ENCODE measurements at regions not wholly inside any gene's neighbourhood (a gene's known extent, or its start where the extent isn't known, plus 50 kb on each side); places are given as distances from the start of the nearest gene placed in this dataset.

DNA sequence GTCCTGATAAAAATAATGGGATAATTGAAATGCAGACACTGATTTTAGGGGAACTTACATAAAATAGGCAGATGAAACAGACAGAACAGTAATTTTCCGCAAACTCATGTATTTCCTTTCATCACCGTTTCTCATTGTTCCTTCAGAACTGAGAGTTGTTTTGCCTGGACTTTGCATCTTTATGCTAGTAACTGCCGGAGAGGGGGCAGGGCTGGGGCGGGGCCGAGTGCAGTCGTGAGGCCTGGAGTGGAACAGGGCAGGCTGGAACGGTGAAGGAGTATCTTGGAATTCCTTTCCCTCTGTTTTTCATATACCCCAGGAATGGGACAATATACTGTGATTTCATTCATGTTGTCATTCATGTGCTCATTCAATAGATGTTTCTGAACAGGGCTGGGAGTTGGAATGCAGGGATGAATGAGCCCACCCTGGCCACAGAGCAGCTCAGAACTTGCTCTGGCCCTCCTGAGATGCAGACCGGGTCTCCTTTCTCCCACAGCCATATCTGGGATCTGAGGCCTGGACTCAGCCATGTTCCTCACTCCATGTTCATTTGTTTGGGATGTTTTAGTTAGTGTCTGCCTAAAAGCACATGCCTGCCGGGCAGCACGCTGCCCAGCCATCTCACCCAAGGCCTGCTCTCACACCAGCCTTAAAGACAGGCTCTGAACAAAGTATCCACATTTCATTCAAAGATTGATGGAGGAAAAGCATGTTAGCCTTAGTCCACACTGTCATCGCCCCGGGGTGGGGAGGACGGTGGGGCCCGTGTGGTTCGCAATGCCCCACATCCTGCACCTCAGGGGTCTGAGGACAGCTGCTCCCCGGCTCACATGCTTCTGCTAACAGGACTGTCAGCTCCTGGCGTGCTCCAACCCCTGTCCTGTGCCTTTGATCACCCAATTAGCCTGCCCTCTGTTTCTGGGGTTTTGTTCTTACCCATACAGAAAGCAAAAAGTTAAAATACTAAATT, 92.9 kb downstream of the SOX1 start:
- no peaks in the 10 kb centered on the region for H3K9me2 ChIP-seq (ENCODE audit: insufficient read depth)
- H3K9me3 ChIP-seq (ENCODE audit: control insufficient read depth in 1 of 2, insufficient read depth in 1 of 2, low read depth in 1 of 2, low read length in 2 of 2): peaks cover 0 to 4% of the 10 kb centered on the region in 2 experiments; a peak in 1 of 4 replicates
- peaks cover 13% of the 10 kb centered on the region; the same call in 1 of the 2 replicates for H3K27me3 ChIP-seq (ENCODE audit: insufficient read depth, low read length)
- H3K9ac ChIP-seq (ENCODE audit: low read length): no peak overlapping the region
- no peaks in the 10 kb centered on the region for H4K20me1 ChIP-seq (ENCODE audit: insufficient read depth)
- DNase-seq (ENCODE audit: low read depth, low spot score) (no peak), ATAC-seq (no peak)
- H3K79me2 ChIP-seq (ENCODE audit: insufficient read depth, low read length): no peaks in the 10 kb centered on the region
- H3K4me1 ChIP-seq (ENCODE audit: control insufficient read depth in 1 of 2, insufficient read depth in 2 of 2, low read length in 2 of 2): no peaks in the 10 kb centered on the region
- H2AFZ ChIP-seq (ENCODE audit: low read depth, low read length, poor library complexity, severe bottlenecking): no peak overlapping the region
- ChIA-PET POLR2A (no interaction called here), RAD21 (ENCODE audit: low non-redundant PET in 1 of 2, low total read pairs in 2 of 2, uncharacterized antibody in 2 of 2, unreplicated experiment in 2 of 2) (no interaction called here), CTCF (no interaction called here)
- no peak for TF ChIP-seq ZNF274 (IDR thresholded peaks at IDR 0.05; ENCODE audit: low read depth, low read length)
- no peak for TF ChIP-seq TCF7L2 (IDR thresholded peaks at IDR 0.05; ENCODE audit: borderline replicate concordance, extremely low read depth, insufficient read depth, insufficient read length)
- no peak for TF ChIP-seq EGR1 (IDR thresholded peaks at IDR 0.05; ENCODE audit: low read depth)
- no peak for TF ChIP-seq EZH2phosphoT487 (IDR thresholded peaks at IDR 0.05; ENCODE audit: borderline replicate concordance)
- no peak for TF ChIP-seq JUND (IDR thresholded peaks at IDR 0.05)
- no peak for TF ChIP-seq CBX3 (IDR thresholded peaks at IDR 0.05; ENCODE audit: low read depth)
- no peak for TF ChIP-seq ZFX (IDR thresholded peaks at IDR 0.05)
- TF ChIP-seq, protein P1, sequence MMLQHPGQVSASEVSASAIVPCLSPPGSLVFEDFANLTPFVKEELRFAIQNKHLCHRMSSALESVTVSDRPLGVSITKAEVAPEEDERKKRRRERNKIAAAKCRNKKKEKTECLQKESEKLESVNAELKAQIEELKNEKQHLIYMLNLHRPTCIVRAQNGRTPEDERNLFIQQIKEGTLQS (IDR thresholded peaks at IDR 0.05): no peak
- TF ChIP-seq POLR2AphosphoS5 (IDR thresholded peaks at IDR 0.05; ENCODE audit: low read depth, low read length): no peak
- TF ChIP-seq RAD21 (IDR thresholded peaks at IDR 0.05; ENCODE audit: low read depth): no peak
- TF ChIP-seq FOSL1 (IDR thresholded peaks at IDR 0.05; ENCODE audit: low read depth): no peak
- no peak for TF ChIP-seq SRF (IDR thresholded peaks at IDR 0.05; ENCODE audit: low read depth)
- no peak for TF ChIP-seq EZH2 (IDR thresholded peaks at IDR 0.05)
- TF ChIP-seq SP1 (IDR thresholded peaks at IDR 0.05; ENCODE audit: low read depth): no peak
- TF ChIP-seq, protein P2, sequence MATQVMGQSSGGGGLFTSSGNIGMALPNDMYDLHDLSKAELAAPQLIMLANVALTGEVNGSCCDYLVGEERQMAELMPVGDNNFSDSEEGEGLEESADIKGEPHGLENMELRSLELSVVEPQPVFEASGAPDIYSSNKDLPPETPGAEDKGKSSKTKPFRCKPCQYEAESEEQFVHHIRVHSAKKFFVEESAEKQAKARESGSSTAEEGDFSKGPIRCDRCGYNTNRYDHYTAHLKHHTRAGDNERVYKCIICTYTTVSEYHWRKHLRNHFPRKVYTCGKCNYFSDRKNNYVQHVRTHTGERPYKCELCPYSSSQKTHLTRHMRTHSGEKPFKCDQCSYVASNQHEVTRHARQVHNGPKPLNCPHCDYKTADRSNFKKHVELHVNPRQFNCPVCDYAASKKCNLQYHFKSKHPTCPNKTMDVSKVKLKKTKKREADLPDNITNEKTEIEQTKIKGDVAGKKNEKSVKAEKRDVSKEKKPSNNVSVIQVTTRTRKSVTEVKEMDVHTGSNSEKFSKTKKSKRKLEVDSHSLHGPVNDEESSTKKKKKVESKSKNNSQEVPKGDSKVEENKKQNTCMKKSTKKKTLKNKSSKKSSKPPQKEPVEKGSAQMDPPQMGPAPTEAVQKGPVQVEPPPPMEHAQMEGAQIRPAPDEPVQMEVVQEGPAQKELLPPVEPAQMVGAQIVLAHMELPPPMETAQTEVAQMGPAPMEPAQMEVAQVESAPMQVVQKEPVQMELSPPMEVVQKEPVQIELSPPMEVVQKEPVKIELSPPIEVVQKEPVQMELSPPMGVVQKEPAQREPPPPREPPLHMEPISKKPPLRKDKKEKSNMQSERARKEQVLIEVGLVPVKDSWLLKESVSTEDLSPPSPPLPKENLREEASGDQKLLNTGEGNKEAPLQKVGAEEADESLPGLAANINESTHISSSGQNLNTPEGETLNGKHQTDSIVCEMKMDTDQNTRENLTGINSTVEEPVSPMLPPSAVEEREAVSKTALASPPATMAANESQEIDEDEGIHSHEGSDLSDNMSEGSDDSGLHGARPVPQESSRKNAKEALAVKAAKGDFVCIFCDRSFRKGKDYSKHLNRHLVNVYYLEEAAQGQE (IDR thresholded peaks at IDR 0.05; ENCODE audit: low read depth): no peak
- no peak for TF ChIP-seq CEBPB (IDR thresholded peaks at IDR 0.05; ENCODE audit: low read depth)
- BruUV-seq (replicated peaks): no TSS peak
- H3K27ac ChIP-seq (ENCODE audit: low read depth, low read length): no peak overlapping the region
- no peaks in the 10 kb centered on the region for H3K36me3 ChIP-seq (ENCODE audit: control insufficient read depth in 1 of 2, insufficient read depth in 2 of 2, low read length in 2 of 2)
- intact Hi-C loops (cut with micrococcal nuclease): no loop called here
- no peak overlapping the region for H3K4me2 ChIP-seq (ENCODE audit: low read length)
- no peak overlapping the region for H3K4me3 ChIP-seq (replicated peaks in 1 of 2; ENCODE audit: low read depth in 1 of 2, low read length in 2 of 2)
